Trophoblast cell (in vitro differentiated cells and primary cell): ENCODE measurements at regions not wholly inside any gene's neighbourhood (a gene's known extent, or its start where the extent isn't known, plus 50 kb on each side); places are given as distances from the start of the nearest gene placed in this dataset.
"Not testable (repeated sequence)": the region's sequence is repeated elsewhere in the genome, so short reads cannot be mapped to it uniquely, and the experiment has no call there.

Source experiments
- DNase-seq, 2 donors: peaks; one replicate each; pipeline ENCODE4 v3.0.0-alpha.2; 2016
- H2AFZ ChIP-seq: 2 replicates; pipeline ENCODE4 v1.6.1; 2013; ENCODE audit warnings: low read length, moderate library complexity, mild to moderate bottlenecking; ENCODE audit not compliant: insufficient read depth, poor library complexity
- H2AK5ac ChIP-seq: 2 replicates; pipeline ENCODE4 v1.6.1; 2013; ENCODE audit warnings: mild to moderate bottlenecking, low read length
- H2BK120ac ChIP-seq: 2 replicates; pipeline ENCODE4 v1.6.1; 2013; ENCODE audit warnings: low read length, mild to moderate bottlenecking, moderate library complexity; ENCODE audit not compliant: insufficient read depth, poor library complexity
- H2BK12ac ChIP-seq: 2 replicates; pipeline ENCODE4 v1.6.1; 2013; ENCODE audit warnings: mild to moderate bottlenecking, low read length, moderate library complexity
- H2BK5ac ChIP-seq: 2 replicates; pipeline ENCODE4 v1.6.1; 2013; ENCODE audit warnings: low read length, low read depth, moderate library complexity, mild to moderate bottlenecking; ENCODE audit not compliant: poor library complexity
- H3K14ac ChIP-seq: 2 replicates; pipeline ENCODE4 v1.6.1; 2013; ENCODE audit warnings: mild to moderate bottlenecking, low read length
- H3K18ac ChIP-seq: 2 replicates; pipeline ENCODE4 v1.6.1; 2013; ENCODE audit warnings: mild to moderate bottlenecking, low read length
- H3K23ac ChIP-seq: 2 replicates; pipeline ENCODE4 v1.6.1; 2013; ENCODE audit warnings: low read length
- H3K27ac ChIP-seq: 2 replicates; pipeline ENCODE4 v1.5.1; 2013; ENCODE audit warnings: low read depth, mild to moderate bottlenecking, inconsistent platforms, low read length, moderate library complexity
- H3K27me3 ChIP-seq: 2 replicates; pipeline ENCODE4 v1.6.1; 2013; ENCODE audit warnings: inconsistent platforms, mild to moderate bottlenecking, low read length, moderate library complexity; ENCODE audit not compliant: insufficient read depth
- H3K36me3 ChIP-seq, 2 experiments: 1 replicate in 1 of 2; 2 replicates in 1 of 2; pipeline ENCODE4 v1.6.1; 2013; ENCODE audit warnings: low read length in 2 of 2, mild to moderate bottlenecking in 2 of 2, moderate library complexity in 1 of 2; ENCODE audit not compliant: insufficient read depth in 2 of 2, control insufficient read depth in 1 of 2
- H3K4ac ChIP-seq: 2 replicates; pipeline ENCODE4 v1.6.1; 2013; ENCODE audit warnings: low read depth, mild to moderate bottlenecking, low read length, moderate library complexity
- H3K4me1 ChIP-seq, 2 experiments: 1 replicate in 1 of 2; 2 replicates in 1 of 2; pipeline ENCODE4 v1.6.1; 2013; ENCODE audit warnings: low read length in 2 of 2, mild to moderate bottlenecking in 2 of 2, moderate library complexity in 1 of 2; ENCODE audit not compliant: insufficient read depth in 2 of 2, control insufficient read depth in 1 of 2
- H3K4me2 ChIP-seq: 2 replicates; pipeline ENCODE4 v1.6.1; 2013; ENCODE audit warnings: inconsistent platforms, mild to moderate bottlenecking, low read length, moderate library complexity
- H3K4me3 ChIP-seq: 2 replicates; pipeline ENCODE4 v1.5.1; 2013; ENCODE audit warnings: mild to moderate bottlenecking, low read depth, low read length, inconsistent platforms
- H3K79me1 ChIP-seq: one replicate; pipeline ENCODE4 v1.6.1; 2013; ENCODE audit warnings: low read length
- H3K79me2 ChIP-seq: 2 replicates; pipeline ENCODE4 v1.6.1; 2013; ENCODE audit warnings: low read length, mild to moderate bottlenecking; ENCODE audit not compliant: control insufficient read depth, insufficient read depth, poor library complexity
- H3K9ac ChIP-seq: 2 replicates; pipeline ENCODE4 v1.6.1; 2013; ENCODE audit warnings: mild to moderate bottlenecking, low read length
- H3K9me3 ChIP-seq: 2 replicates; pipeline ENCODE4 v1.6.1; 2013; ENCODE audit warnings: low read depth, mild to moderate bottlenecking, control low read depth, inconsistent platforms, low read length; ENCODE audit not compliant: insufficient read depth
- H4K12ac ChIP-seq: 2 replicates; pipeline ENCODE4 v1.6.1; 2013; ENCODE audit warnings: low read depth, mild to moderate bottlenecking, low read length, moderate library complexity
- H4K8ac ChIP-seq: 2 replicates; pipeline ENCODE4 v1.6.1; 2013; ENCODE audit warnings: low read depth, mild to moderate bottlenecking, low read length, moderate library complexity
- H4K91ac ChIP-seq: one replicate; pipeline ENCODE4 v1.6.1; 2013; ENCODE audit warnings: low read depth, mild to moderate bottlenecking, low read length, moderate library complexity
- WGBS: extraction: QIAGEN DNeasy Blood & Tissue Kit; methylation state at CpG from one replicate; pipeline ENCODE4 v1.1.7; 2013; ENCODE audit warnings: missing lambda C conversion rate; ENCODE audit not compliant: insufficient read length, insufficient coverage; ENCODE audit errors: extremely low coverage; 5-methylcytosine and 5-hydroxymethylcytosine counted together

- no peaks in the 10 kb centered on the region for H3K79me2 ChIP-seq
- no peak overlapping the region for H2BK12ac ChIP-seq
- no peaks in the 10 kb centered on the region for H3K27me3 ChIP-seq
- H3K23ac ChIP-seq = no peak overlapping the region
- no peak overlapping the region for H4K8ac ChIP-seq
- H2AK5ac ChIP-seq = no peak overlapping the region
- no peaks in the 10 kb centered on the region for H3K79me1 ChIP-seq
- H3K4me3 ChIP-seq = no peak overlapping the region
- H3K4me2 ChIP-seq = no peak overlapping the region
- H2AFZ ChIP-seq = no peak overlapping the region
- DNase-seq = no peak
- H4K12ac ChIP-seq = no peak overlapping the region
- no peak overlapping the region for H3K9ac ChIP-seq
- no peak overlapping the region for H3K4ac ChIP-seq
- no peak overlapping the region for H3K27ac ChIP-seq
- H3K9me3 ChIP-seq = peaks cover 4% of the 10 kb centered on the region
- H4K91ac ChIP-seq = no peak overlapping the region
- no peaks in the 10 kb centered on the region for H3K4me1 ChIP-seq
- H3K36me3 ChIP-seq = no peaks in the 10 kb centered on the region
- H2BK5ac ChIP-seq = no peak overlapping the region
- H2BK120ac ChIP-seq = no peak overlapping the region
- no peak overlapping the region for H3K18ac ChIP-seq
- no CpG with 5 or more reads among the region's 9 CpGs for WGBS
- no peak overlapping the region for H3K14ac ChIP-seq
These were observed 75.6 kb upstream of the LYZL2 start for GRCh38 chr10:30705101-30705624.

DNA sequence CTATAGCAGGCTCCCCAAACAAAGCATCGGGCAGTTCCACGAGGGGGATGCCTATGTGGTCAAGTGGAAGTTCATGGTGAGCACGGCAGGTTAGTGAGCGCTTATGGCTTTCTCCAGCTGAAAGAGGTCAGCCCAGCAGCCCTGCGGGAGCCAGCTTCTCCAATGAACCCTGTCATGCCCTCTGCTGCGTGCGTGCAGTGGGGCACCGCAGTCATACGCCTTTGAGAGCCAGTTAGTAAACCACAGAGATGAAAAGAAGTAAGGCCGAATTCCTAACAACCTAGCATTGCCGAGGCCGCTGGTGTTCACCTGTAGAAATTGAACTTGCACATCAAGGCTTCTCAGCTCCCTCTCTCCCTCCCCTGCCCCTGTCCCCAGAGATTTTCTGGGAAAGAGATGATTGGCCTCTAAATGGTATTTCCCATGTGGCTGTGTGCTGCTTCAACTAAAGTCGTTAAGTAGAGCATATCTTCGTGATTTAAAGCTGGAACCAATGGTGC is 75.1 kb upstream of the LYZL2 start:
- WGBS = no CpG with 5 or more reads among the region's 14 CpGs
- H2BK120ac ChIP-seq, H3K79me2 ChIP-seq: not testable (repeated sequence)

GRCh38 chr10:30704026-30704600 is 74.6 kb upstream of the LYZL2 start:
- no peaks in the 10 kb centered on the region for H3K79me2 ChIP-seq
- H2BK5ac ChIP-seq = no peak overlapping the region
- H4K12ac ChIP-seq = no peak overlapping the region
- no peak overlapping the region for H2AK5ac ChIP-seq
- no peak overlapping the region for H3K18ac ChIP-seq
- no peak overlapping the region for H4K91ac ChIP-seq
- no peak overlapping the region for H3K4me3 ChIP-seq
- H2BK120ac ChIP-seq = no peak overlapping the region
- no CpG with 5 or more reads among the region's 11 CpGs for WGBS
- peaks cover 4% of the 10 kb centered on the region for H3K9me3 ChIP-seq
- no peaks in the 10 kb centered on the region for H3K27me3 ChIP-seq
- DNase-seq = no peak
- no peak overlapping the region for H3K4ac ChIP-seq
- H4K8ac ChIP-seq = no peak overlapping the region
- H3K23ac ChIP-seq = no peak overlapping the region
- no peak overlapping the region for H2BK12ac ChIP-seq
- H3K14ac ChIP-seq = no peak overlapping the region
- no peaks in the 10 kb centered on the region for H3K79me1 ChIP-seq
- H3K4me1 ChIP-seq = no peaks in the 10 kb centered on the region
- H3K36me3 ChIP-seq = no peaks in the 10 kb centered on the region
- H3K4me2 ChIP-seq = no peak overlapping the region
- no peak overlapping the region for H2AFZ ChIP-seq
- no peak overlapping the region for H3K27ac ChIP-seq
- no peak overlapping the region for H3K9ac ChIP-seq

More for the DNA sequence above, 75.1 kb upstream of the LYZL2 start:
- not testable (repeated sequence) for H3K27me3 ChIP-seq, DNase-seq, H4K8ac ChIP-seq, H3K36me3 ChIP-seq, H2BK5ac ChIP-seq, H2AFZ ChIP-seq, H3K4me2 ChIP-seq, H3K9me3 ChIP-seq, H3K4me3 ChIP-seq, H3K79me1 ChIP-seq, H3K14ac ChIP-seq, H3K4ac ChIP-seq, H2AK5ac ChIP-seq, H3K18ac ChIP-seq, H2BK12ac ChIP-seq, H3K23ac ChIP-seq, H4K12ac ChIP-seq, H4K91ac ChIP-seq, H3K27ac ChIP-seq, H3K4me1 ChIP-seq, H3K9ac ChIP-seq

DNA sequence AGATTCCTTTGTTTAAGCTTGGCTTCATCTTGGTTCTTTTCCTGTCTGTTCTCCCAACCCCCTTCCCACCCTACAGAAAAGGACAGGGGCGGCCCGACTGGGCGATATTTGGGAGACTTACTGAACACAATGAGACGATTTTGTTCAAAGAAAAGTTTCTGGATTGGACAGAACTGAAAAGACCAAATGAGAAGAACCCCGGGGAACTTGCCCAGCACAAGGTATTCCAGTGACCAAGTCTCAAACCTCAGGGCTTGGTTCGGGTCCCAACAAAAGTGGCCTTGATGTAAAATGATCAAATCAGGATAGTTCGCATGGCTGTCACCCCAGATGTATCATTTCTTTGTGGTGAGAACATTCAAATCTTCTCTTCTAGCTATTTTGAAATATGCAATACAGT is 73.9 kb upstream of the LYZL2 start:
- H3K36me3 ChIP-seq, H3K4ac ChIP-seq, H2BK5ac ChIP-seq, H3K4me3 ChIP-seq, H3K4me2 ChIP-seq, H4K8ac ChIP-seq, H3K27me3 ChIP-seq, H3K14ac ChIP-seq, H2AFZ ChIP-seq, H4K91ac ChIP-seq, H3K9me3 ChIP-seq, H2AK5ac ChIP-seq, H2BK120ac ChIP-seq, H3K18ac ChIP-seq, H3K79me1 ChIP-seq, DNase-seq, H3K23ac ChIP-seq, H3K4me1 ChIP-seq, H3K79me2 ChIP-seq, H3K27ac ChIP-seq, H4K12ac ChIP-seq, H2BK12ac ChIP-seq, H3K9ac ChIP-seq: not testable (repeated sequence)
- no CpG with 5 or more reads among the region's 7 CpGs for whole genome bisulfite sequencing
